H1 (cell line): ENCODE measurements at regions not wholly inside any gene's neighbourhood (a gene's known extent, or its start where the extent isn't known, plus 50 kb on each side); places are given as distances from the start of the nearest gene placed in this dataset.
"Not testable (repeated sequence)": the region's sequence is repeated elsewhere in the genome, so short reads cannot be mapped to it uniquely, and the experiment has no call there.

Experiments used
- CTCF ChIA-PET: fragments of 300-600 bp; sonication (Branson Sonifier 250); formaldehyde crosslinking; loops from one replicate; lab custom pipeline; 2021; ENCODE audit not compliant: partially characterized antibody; lab: Charles Lee
- POLR2A ChIA-PET: fragments of 300-600 bp; sonication (Branson Sonifier 250); formaldehyde crosslinking; loops from one replicate; lab custom pipeline; 2021; ENCODE audit warnings: inconsistent platforms; ENCODE audit not compliant: partially characterized antibody; lab: Charles Lee
- DNase-seq, 2 experiments: peaks; one replicate each; pipeline versions ENCODE4 v3.0.0 to v3.0.0-alpha.2; 2010 to 2022; ENCODE audit warnings: low spot score in 2 of 2, low read depth in 1 of 2, mixed read lengths in 1 of 2
- FAIRE-seq: peaks from 2 replicates; lab custom pipeline; 2011; peaks lifted over from hg19 to GRCh38; lab: Jason Lieb, UNC
- H2AFZ ChIP-seq: 2 replicates; pipeline ENCODE4 v1.8.1; 2012; ENCODE audit warnings: low read length, inconsistent platforms
- H2AK5ac ChIP-seq: 2 replicates; pipeline ENCODE4 v1.6.1; 2013; ENCODE audit warnings: low read depth, low read length
- H2BK120ac ChIP-seq: replicated peaks from 2 replicates; pipeline ENCODE3; 2013; ENCODE audit warnings: low read depth, low read length, inconsistent platforms
- H2BK12ac ChIP-seq: 2 replicates; pipeline ENCODE4 v1.6.1; 2013; ENCODE audit warnings: low read depth, low read length
- H2BK15ac ChIP-seq: 2 replicates; pipeline ENCODE4 v1.6.1; 2013; ENCODE audit warnings: low read length
- H2BK20ac ChIP-seq: 2 replicates; pipeline ENCODE4 v1.6.1; 2013; ENCODE audit warnings: low read length
- H2BK5ac ChIP-seq: 2 replicates; pipeline ENCODE4 v1.6.1; 2013; ENCODE audit warnings: low read depth, low read length
- H3K14ac ChIP-seq: 2 replicates; pipeline ENCODE4 v1.6.1; 2013; ENCODE audit warnings: inconsistent platforms; ENCODE audit not compliant: insufficient read length
- H3K18ac ChIP-seq: 2 replicates; pipeline ENCODE4 v1.6.1; 2013; ENCODE audit warnings: low read length; ENCODE audit errors: extremely low read depth
- H3K23ac ChIP-seq: 2 replicates; pipeline ENCODE4 v1.6.1; 2013; ENCODE audit warnings: inconsistent platforms; ENCODE audit not compliant: insufficient read length
- H3K23me2 ChIP-seq: 2 replicates; pipeline ENCODE4 v1.6.1; 2013; ENCODE audit warnings: low read depth, low read length
- H3K27ac ChIP-seq: 2 replicates; pipeline ENCODE4 v1.6.1; 2011; ENCODE audit warnings: low read depth, low read length, inconsistent platforms
- H3K27me3 ChIP-seq, 4 experiments: replicated peaks in 1 of 4; 1 replicate in 1 of 4; 2 replicates in 3 of 4; pipeline versions ENCODE4 v1.6.1 to v1.8.1; 2011 to 2013; ENCODE audit warnings: low read length in 3 of 4, mild to moderate bottlenecking in 3 of 4, inconsistent platforms in 2 of 4, mixed read lengths in 2 of 4, moderate library complexity in 1 of 4; ENCODE audit not compliant: control insufficient read depth in 3 of 4, insufficient read depth in 3 of 4; ENCODE audit errors: extremely low read depth in 1 of 4
- H3K36me3 ChIP-seq, 4 experiments: 2 replicates each; pipeline versions ENCODE4 v1.6.1 to v1.8.1; 2011 to 2013; ENCODE audit warnings: mild to moderate bottlenecking in 4 of 4, low read length in 3 of 4, moderate library complexity in 2 of 4, control low read depth in 1 of 4, inconsistent platforms in 1 of 4; ENCODE audit not compliant: insufficient read depth in 4 of 4, control insufficient read depth in 2 of 4
- H3K4ac ChIP-seq: replicated peaks from 2 replicates; pipeline ENCODE3; 2013; ENCODE audit warnings: low read length, low read depth, mixed read lengths, inconsistent platforms; ENCODE audit not compliant: insufficient read length
- H3K4me1 ChIP-seq, 4 experiments: replicated peaks in 1 of 4; 1 replicate in 1 of 4; 2 replicates in 3 of 4; pipeline versions ENCODE4 v1.6.1 to v1.8.1; 2011 to 2013; ENCODE audit warnings: low read length in 3 of 4, inconsistent platforms in 2 of 4, mixed read lengths in 1 of 4; ENCODE audit not compliant: insufficient read depth in 4 of 4, control insufficient read depth in 3 of 4
- H3K4me2 ChIP-seq, 2 experiments: 2 replicates each; pipeline versions ENCODE4 v1.6.1 to v1.8.1; 2011 to 2013; ENCODE audit warnings: low read depth in 2 of 2, low read length in 2 of 2, control low read depth in 1 of 2, inconsistent platforms in 1 of 2, mild to moderate bottlenecking in 1 of 2; ENCODE audit not compliant: insufficient read depth in 1 of 2
- H3K4me3 ChIP-seq, 4 experiments: fragments of 200-600, 300-600 bp in 1 of 4; sonication (generic), shearing (Covaris generic), sonication (Bioruptor Twin) in 1 of 4; 2 replicates each; pipeline versions ENCODE4 v1.5.1 to v1.8.1; 2011 to 2016; ENCODE audit warnings: low read length in 4 of 4, low read depth in 3 of 4, control low read depth in 2 of 4, inconsistent platforms in 2 of 4, mild to moderate bottlenecking in 2 of 4, mixed read lengths in 1 of 4, moderate library complexity in 1 of 4; ENCODE audit not compliant: insufficient read depth in 2 of 4; ENCODE audit errors: extremely low read depth in 1 of 4
- H3K56ac ChIP-seq: replicated peaks from 2 replicates; pipeline ENCODE3; 2013; ENCODE audit warnings: low read depth, mild to moderate bottlenecking, mixed read lengths, low read length, inconsistent platforms; ENCODE audit not compliant: insufficient read length
- H3K79me1 ChIP-seq: 2 replicates; pipeline ENCODE4 v1.6.1; 2013; ENCODE audit warnings: low read depth, low read length, control low read depth
- H3K79me2 ChIP-seq, 2 experiments: 2 replicates each; pipeline versions ENCODE4 v1.6.1 to v1.8.1; 2012 to 2013; ENCODE audit warnings: low read length in 2 of 2, mild to moderate bottlenecking in 2 of 2, inconsistent platforms in 1 of 2; ENCODE audit not compliant: insufficient read depth in 2 of 2, control insufficient read depth in 1 of 2
- H3K9ac ChIP-seq, 4 experiments: replicated peaks in 1 of 4; 1 replicate in 1 of 4; 2 replicates in 3 of 4; pipeline versions ENCODE4 v1.6.1 to v1.8.1; 2011 to 2013; ENCODE audit warnings: low read depth in 3 of 4, low read length in 3 of 4, control low read depth in 2 of 4, mild to moderate bottlenecking in 2 of 4, moderate library complexity in 2 of 4, inconsistent platforms in 1 of 4; ENCODE audit errors: extremely low read depth in 1 of 4
- H3K9me3 ChIP-seq, 2 experiments: 2 replicates each; pipeline versions ENCODE4 v1.6.1 to v1.8.1; 2012 to 2013; ENCODE audit warnings: mild to moderate bottlenecking in 2 of 2, moderate library complexity in 2 of 2, control low read depth in 1 of 2, inconsistent platforms in 1 of 2, low read depth in 1 of 2, low read length in 1 of 2, mixed read lengths in 1 of 2; ENCODE audit not compliant: insufficient read depth in 2 of 2
- H4K20me1 ChIP-seq, 2 experiments: replicated peaks in 1 of 2; 2 replicates each; pipeline versions ENCODE3 to v1.8.1; 2011 to 2013; ENCODE audit warnings: inconsistent platforms in 2 of 2, low read length in 2 of 2, mild to moderate bottlenecking in 1 of 2; ENCODE audit not compliant: insufficient read depth in 2 of 2, control insufficient read depth in 1 of 2
- H4K5ac ChIP-seq: 2 replicates; pipeline ENCODE4 v1.6.1; 2013; ENCODE audit warnings: low read length, low read depth, mixed read lengths, inconsistent platforms; ENCODE audit not compliant: insufficient read length
- H4K8ac ChIP-seq: 2 replicates; pipeline ENCODE4 v1.8.0; 2013; ENCODE audit warnings: mild to moderate bottlenecking, moderate library complexity, low read length, inconsistent platforms; ENCODE audit not compliant: insufficient read depth; ENCODE audit errors: extremely low read depth
- H4K91ac ChIP-seq: replicated peaks from 2 replicates; pipeline ENCODE3; 2013; ENCODE audit warnings: low read length, mixed read lengths, inconsistent platforms; ENCODE audit not compliant: insufficient read length
- CEBPB ChIP-seq: IDR thresholded peaks from 2 replicates; pipeline ENCODE4 v1.6.1; 2012; ENCODE audit warnings: low read depth, low read length
- WGBS, 2 experiments: shearing (Covaris generic) in 1 of 2; methylation state at CpG; one replicate each; pipeline versions ENCODE4 v1.1.6 to v1.1.7; 2013 to 2015; ENCODE audit warnings: low lambda C conversion rate in 2 of 2, mixed read lengths in 2 of 2, inconsistent platforms in 1 of 2, low coverage in 1 of 2, missing lambda C conversion rate in 1 of 2; ENCODE audit not compliant: insufficient replicate concordance in 2 of 2, insufficient coverage in 1 of 2, insufficient read length in 1 of 2; ENCODE audit errors: extremely low coverage in 1 of 2, missing lambda C conversion rate in 1 of 2; 5-methylcytosine and 5-hydroxymethylcytosine counted together

- H4K20me1 ChIP-seq, H3K79me1 ChIP-seq, H3K9me3 ChIP-seq, H4K5ac ChIP-seq, H3K23me2 ChIP-seq, H2BK20ac ChIP-seq, H3K56ac ChIP-seq, H2BK15ac ChIP-seq, H2BK5ac ChIP-seq, H3K36me3 ChIP-seq, H3K4me2 ChIP-seq, FAIRE-seq, H3K9ac ChIP-seq, H2BK120ac ChIP-seq, H3K4ac ChIP-seq, H3K14ac ChIP-seq, H3K27ac ChIP-seq, H4K8ac ChIP-seq, H4K91ac ChIP-seq, H2BK12ac ChIP-seq, DNase-seq, POLR2A ChIA-PET, H2AK5ac ChIP-seq, H2AFZ ChIP-seq, H3K4me3 ChIP-seq, H3K27me3 ChIP-seq, H3K23ac ChIP-seq, H3K79me2 ChIP-seq, H3K18ac ChIP-seq: not testable (repeated sequence)
- CTCF ChIA-PET: interaction anchor here (1.9 kb wide), 1 partner anchor 15 kb away, joined by 4 read pairs; no protein-coding TSS in a partner anchor
- TF ChIP-seq CEBPB: peak; percentile 66; the same call in 1 of the 2 replicates
- WGBS, 2 experiments: 88% methylated on average over 8 of the region's 8 CpGs; no CpG with 5 or more reads in 1 of the 2 experiments
- H3K4me1 ChIP-seq: peaks cover 0 to 16% (median 4%) of the 10 kb centered on the region in 4 experiments; a peak in 4 of 7 replicates
Measured at GRCh38 chr6:169114632-169115031, 139.0 kb downstream of the THBS2 start.
